HG03432 (cell line): ENCODE measurements at regions not wholly inside any gene's neighbourhood (a gene's known extent, or its start where the extent isn't known, plus 50 kb on each side); places are given as distances from the start of the nearest gene placed in this dataset.
"Not testable (repeated sequence)": the region's sequence is repeated elsewhere in the genome, so short reads cannot be mapped to it uniquely, and the experiment has no call there.

Source experiments
- ATAC-seq: cut with Tn5 transposase; IDR thresholded peaks from one replicate; pipeline ENCODE4 v1.9.1; 2021; ENCODE audit warnings: mild to moderate bottlenecking, moderate library complexity; ENCODE audit not compliant: unreplicated experiment

GRCh38 chr18:34521040-34521439 is 189.1 kb upstream of the DTNA start:
- ATAC-seq, result no peak

GRCh38 chr18:34522603-34523002 is 187.5 kb upstream of the DTNA start:
- no peak for ATAC-seq

DNA sequence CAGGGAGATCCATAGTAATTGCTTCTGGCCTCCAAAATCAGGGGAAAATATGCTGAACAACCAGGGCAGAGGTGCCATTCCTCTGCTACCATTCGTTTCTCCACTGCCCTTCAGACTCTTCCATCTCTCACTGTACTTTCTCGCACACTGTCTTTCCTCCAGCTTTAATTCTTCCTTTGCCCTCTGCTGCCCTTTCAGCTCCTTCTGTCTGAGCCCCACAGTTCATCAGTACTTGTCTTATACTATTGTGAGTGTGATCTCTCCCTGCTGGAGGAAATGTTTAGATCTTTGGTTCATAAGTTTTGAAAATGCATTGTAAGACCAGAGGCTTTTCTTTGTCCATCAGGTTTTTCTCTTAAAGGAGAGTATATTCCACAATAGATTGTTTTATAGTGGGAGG is 184.9 kb upstream of the DTNA start:
- no peak for ATAC-seq

DNA sequence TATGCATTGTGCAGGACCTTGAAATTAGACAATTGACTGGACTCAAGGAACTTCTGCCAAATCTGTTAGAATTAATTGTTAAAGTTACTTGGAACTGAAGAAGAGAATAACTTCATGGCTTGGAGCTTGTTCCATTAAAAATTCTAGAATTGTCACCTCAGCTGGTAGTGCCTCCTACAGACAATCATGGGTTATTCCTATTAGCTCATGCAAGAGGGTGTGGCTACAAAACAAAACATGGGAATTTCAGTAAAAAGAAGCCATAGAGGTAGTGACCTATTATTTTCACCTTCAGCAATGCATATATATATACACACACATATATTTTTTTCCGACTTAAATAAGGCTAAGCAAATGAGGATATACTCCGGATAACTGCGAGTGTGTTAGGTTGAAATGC is 181.9 kb upstream of the DTNA start:
- ATAC-seq, result no peak

DNA sequence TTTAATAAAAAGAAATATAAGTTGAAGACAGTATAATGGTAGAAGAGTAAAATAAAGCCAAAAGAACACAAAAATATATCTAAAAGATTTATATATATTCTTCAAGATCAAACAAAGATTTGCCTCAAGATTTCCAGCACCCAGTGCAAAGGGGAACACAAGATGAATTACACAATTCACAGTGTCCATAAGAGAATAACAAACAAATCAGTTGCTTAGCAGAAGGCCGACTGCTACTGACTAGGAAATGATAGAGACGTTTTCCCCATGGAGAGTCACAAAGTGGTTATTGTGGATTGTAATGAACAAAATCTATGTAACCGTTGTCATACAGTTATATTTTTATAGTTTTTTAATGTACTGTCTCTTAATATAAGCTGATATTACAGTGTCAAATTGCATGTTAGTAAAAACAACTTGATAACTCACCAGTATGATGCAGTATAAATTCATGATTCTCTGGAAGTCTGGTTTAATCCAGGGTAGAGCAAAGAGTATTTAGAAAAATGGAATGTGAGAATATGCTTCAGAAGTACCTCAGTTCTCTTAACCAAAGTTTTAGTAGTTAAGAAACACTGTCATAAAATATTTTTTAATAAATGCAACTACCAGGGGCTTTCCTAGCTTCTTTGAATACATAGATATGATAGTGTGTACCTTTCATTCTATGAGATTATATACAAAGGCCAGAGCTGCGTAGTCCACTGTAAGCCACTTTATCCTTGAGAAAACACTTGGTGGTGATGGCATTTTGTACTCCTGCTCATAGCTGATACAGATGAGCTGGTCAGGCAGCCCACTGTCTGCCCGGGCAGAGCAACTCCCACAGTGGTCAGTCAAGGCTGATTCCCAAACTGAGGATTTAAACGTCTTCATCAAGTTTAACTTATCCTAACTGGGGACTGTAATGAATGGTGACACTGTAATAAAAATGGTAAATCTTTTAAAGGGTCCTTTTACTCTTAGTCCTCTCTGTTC is 180.5 kb upstream of the DTNA start:
- ATAC-seq, result no peak

DNA sequence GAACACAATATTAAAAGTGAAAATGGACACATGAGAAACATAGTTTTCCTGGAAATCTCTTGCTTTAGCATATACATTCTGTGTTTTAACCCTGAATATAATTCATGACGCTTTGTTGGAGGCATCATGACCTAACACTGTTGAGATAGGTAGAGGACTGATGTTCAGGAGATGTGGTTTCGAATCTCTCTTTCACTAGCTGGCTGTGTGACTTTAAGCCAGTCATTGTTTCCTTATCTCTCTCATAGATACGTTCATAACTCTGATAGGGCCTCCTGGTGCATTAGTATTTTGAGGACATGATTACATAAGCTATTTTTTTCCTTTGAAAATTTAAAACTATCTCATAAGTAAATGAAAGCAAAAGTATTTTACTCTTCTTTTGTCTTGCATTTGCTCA is 179.0 kb upstream of the DTNA start:
- no peak for ATAC-seq

DNA sequence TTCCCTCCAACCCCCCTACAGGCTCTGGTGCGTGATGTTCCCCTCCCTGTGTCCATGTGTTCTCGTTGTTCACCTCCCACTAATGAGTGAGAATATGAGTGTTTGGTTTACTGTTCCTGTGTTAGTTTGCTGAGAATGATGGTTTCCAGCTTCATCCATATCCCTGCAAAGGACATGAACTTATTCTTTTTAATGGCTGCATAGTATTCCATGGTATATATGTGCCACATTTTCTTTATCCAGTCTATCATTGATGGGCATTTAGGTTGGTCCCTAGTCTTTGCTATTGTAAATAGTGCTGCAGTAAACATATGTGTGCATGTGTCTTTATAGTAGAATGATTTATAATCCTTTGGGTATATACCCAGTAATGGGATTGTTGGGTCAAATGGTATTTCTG is 175.5 kb upstream of the DTNA start:
- not testable (repeated sequence) for ATAC-seq

DNA sequence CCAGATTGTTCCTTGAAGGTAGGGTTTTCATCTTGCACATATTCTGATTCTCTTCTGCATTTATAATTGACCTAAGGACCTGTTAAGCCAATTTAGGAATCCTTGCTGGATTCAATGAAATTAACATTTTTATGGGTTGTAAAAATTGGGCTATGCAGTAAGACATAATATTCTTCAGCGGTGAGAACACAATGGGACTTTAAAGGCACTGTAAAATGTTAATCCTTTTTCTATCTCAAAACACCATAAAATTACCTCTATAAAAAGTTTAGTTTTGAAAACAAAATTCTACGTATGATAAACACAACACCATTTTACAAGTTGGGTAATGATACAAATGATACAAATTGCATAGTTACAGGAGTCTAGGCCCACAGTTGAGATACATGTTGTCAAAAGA is 169.2 kb upstream of the DTNA start:
- ATAC-seq, result no peak

GRCh38 chr18:34542625-34543024 is 167.5 kb upstream of the DTNA start:
- no peak for ATAC-seq

DNA sequence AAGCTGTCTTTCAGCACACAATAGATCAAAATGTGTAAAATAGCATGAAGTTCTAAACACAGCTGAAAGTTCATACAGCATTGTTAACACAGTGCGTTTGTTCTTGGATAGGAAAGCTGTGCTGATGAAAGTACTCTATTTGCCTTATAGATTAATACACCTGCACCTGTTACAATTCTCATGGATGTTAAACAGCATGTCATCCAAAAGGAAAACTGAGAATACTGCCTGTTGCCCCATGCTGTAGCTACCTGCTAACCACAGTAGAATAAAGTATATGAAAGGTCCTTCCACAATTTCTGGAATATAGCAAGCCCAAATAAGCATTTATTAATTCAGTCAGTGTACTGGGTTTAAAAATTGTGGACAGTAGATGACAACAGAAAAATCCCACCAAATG is 166.7 kb upstream of the DTNA start:
- no peak for ATAC-seq

DNA sequence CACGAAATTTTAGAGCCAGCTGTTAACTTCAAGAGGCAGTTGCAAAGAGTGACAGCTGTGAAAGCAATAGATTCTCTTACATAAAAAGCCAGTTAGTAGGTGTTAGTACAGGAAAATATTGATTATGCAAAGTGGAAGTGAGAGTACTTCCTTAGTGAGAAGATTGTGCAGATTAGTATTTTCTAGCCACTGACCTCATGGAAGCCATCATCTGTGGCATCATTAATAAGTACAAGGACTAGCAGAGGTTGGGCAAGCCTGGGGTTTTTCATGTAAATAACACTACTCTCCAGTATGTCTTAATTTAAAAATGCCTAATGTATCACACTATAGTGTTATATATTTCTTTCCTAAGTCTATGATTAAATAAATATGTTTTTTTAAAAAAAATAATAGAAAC is 166.2 kb upstream of the DTNA start:
- ATAC-seq, result no peak

DNA sequence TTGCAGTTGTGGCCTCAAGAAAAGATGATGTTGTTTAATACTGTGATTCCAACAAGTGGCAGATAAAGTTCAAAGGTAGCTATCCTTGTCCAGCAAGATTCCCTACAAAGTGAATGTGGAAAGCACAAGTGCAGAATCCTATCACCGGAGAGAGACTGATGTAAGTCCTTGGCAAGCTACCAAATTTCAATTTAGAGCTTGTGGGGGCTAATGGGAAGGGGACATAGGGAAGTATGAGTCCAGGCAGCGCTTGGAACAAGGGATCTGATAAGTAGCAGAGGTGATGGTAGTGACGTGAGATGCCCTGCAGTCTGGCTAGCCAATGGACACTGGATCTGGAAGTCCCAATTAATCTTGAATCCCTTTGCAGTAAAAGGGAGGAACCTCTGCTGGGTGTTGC is 165.2 kb upstream of the DTNA start:
- ATAC-seq, result no peak

DNA sequence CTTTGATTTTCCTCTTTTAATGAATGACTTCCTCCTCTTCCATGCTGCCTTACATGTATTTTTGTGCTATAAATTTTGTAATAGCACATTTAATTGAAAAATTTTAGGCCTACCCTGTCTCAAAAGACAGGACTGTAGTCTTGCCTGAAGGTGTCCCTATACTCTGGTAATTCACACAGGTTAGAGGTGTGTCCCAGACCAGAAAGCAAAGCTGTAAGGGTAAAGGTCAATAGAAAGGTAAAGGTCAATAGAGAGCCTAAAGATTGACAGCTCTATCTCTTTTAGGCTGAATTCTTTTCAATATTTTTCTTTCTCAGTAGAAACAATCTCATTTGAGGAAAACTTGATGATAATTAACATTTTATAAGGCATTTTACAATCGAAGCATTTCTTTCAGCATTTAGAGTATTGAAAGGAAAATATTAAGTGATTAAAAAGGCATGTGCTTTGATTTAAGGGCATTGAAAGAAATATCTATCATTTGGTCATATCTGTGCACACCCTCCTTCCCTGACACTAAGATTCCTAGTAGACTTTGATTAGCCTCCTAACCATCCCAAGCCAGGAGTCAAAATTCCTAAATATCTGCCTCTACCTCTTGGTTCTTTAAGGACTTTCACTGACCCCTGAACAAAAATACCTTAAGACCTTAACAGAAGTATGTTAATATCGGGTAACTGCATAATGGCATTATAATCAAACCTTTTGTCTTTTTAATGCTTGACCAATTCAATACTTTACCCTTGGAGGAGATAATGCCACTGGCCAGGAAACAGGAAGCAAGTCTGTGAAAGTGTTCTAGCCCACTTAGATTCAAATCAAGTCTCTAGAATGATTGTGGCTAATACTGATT is 161.8 kb upstream of the DTNA start:
- no peak for ATAC-seq

DNA sequence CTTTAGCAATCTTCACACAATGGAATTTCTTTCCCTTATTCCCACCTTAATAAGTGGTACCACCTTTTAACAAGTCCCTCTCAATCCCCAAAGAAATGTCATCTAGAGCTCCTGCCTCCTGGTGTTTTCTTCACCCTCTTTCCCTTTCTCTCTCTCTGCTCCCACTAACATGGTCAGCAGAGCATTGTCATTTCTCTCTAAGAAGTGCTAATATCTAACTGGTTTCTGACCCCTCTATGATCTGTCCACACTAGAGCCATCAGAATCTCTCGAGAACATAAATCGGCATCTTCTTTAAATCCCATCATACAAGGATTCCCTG is 161.2 kb upstream of the DTNA start:
- ATAC-seq, result no peak

DNA sequence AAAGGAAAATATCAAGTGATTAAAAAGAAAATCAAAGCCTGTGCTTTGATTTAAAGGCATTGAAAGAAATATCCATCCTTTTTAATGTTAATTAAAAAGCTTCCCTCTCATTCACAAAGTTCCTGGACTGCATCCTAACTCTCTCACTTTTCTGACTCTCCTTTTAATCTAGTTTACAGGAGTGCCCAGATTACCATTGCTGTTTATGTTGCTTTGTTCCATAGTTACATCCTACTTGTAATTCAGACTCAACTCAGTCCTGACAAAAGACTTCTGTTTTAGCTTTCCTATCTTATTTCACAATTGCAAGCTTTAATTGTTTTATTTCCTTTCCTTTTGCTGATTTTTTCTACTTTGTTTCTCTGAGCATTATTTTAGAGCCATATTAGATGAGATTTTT is 160.7 kb upstream of the DTNA start:
- ATAC-seq, result no peak

DNA sequence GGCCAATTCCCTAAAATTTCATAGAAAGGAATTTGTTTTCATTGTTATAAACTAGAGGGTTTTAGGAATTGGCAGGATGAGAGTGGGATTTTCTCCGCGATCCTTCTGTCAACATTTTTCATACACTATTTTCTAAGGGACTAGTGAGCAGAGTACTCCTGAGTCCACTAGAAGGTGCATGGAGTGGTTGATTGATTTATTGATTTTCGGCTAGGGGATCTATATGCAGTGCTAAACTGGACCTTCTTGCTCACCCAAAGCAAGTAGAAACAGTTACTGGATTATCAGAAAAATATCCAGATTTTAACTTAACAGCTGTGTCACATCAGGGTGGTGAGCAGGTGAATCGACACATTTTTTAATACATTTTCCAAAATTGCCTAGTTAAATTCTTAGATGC is 159.9 kb upstream of the DTNA start:
- ATAC-seq, result no peak

DNA sequence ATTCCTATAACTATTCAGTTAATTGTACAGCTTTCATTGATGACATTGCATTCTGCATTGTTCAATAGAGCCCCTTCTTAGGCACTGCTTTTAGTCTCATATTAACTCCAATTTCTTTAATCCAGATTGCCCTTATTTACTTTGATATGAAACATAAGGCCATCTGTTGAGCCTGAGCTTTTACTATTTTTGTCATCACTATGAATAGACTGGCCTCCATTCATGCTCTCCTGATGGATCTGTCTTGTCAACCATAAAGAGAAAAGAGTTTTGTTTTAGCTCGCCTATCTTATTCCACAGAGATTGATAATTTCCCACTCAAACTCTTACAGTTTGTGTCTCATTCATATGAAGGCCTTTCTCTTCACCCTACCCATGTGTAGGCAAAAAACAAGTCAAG is 159.2 kb upstream of the DTNA start:
- no peak for ATAC-seq

DNA sequence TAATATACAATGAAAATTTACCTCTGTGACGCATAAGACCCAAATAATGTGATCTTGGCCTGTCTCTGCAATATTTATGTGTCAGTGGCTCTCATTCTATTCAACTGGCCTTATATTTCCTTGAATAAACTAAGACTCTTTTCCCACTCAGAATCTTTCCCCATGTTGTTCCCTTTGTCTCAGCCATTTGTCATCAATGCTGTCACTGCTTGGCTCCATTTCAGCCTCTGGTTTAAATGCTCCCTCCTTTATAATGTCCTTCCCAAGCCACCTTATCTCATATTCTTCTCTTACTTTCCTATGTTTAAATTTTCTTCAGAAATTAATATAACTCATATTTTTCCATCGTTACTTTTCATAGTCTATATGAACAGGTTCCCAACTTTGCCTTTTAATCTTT is 158.3 kb upstream of the DTNA start:
- no peak for ATAC-seq

DNA sequence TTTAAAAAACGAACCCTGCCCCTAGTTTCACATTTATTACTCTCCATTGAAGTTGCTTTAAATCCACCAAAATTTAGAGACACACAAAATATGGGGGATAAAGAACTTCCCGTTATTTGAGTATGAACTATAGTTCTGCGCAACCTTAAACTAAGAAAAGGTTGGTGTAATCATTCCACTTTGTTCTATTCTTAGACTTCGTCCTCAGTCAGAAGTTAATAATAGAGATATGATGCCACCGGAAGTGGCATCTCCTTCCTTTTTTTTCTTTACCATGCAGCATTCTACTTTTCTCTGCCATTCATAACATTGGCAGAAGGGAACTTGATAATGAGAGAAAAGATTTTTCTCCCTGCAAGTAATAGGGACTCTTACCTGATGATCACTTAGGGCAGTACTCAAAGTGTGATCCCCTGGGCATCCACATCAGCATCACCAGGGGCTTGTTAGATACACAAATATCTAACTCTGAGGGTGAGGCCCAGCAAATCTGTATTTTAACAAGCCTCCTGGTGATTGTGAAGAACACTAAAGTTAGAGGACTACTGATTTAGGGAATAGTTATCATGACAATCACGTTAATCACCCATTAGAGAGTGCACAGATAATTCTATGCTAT is 147.7 kb upstream of the DTNA start:
- no peak for ATAC-seq

DNA sequence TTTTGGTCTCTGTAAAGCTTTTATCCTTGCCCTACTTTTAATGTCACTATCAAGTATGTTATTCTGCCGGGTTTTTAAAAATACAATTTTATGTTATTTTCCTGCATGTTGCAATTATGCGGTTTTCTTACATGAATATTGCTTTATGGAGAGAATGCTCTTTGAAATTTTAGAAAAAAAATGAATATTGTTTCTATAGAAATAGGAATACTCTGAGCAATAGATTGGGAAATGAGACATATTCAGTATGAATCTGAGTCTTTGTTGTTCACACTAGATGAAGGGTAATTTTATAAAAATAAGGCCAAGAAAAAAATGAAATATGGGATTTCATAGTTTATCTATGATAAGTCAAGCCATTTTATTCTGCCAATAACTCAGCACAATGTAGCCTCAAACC is 142.2 kb upstream of the DTNA start:
- no peak for ATAC-seq

GRCh38 chr18:34576622-34577021 is 133.5 kb upstream of the DTNA start:
- ATAC-seq, result no peak

- ATAC-seq, result no peak
These were observed 126.2 kb upstream of the DTNA start for GRCh38 chr18:34583895-34584294.
